NT2/D1 (cell line): ENCODE measurements at regions not wholly inside any gene's neighbourhood (a gene's known extent, or its start where the extent isn't known, plus 50 kb on each side); places are given as distances from the start of the nearest gene placed in this dataset.

Source experiments
- YY1 ChIP-seq: IDR thresholded peaks from 2 replicates; pipeline ENCODE4 v1.6.1; 2011; ENCODE audit not compliant: insufficient read length, insufficient read depth
- ZNF274 ChIP-seq: IDR thresholded peaks from 2 replicates; pipeline ENCODE4 v1.6.1; 2011; ENCODE audit warnings: mild to moderate bottlenecking, low read depth, low read length

GRCh38 chr7:120221666-120222065 lies 51.3 kb upstream of the KCND2 start:
- TF ChIP-seq ZNF274 (no peak), YY1 (no peak)
